Activated T-cell treated with anti-CD3 and anti-CD28 coated beads, Interleukin-2, amount 50 U/mL, for 24 hours (primary cell): ENCODE measurements at regions not wholly inside any gene's neighbourhood (a gene's known extent, or its start where the extent isn't known, plus 50 kb on each side); places are given as distances from the start of the nearest gene placed in this dataset.
"Not testable (repeated sequence)": the region's sequence is repeated elsewhere in the genome, so short reads cannot be mapped to it uniquely, and the experiment has no call there.

Experiments used
- DNase-seq: peaks from one replicate; pipeline ENCODE4 v3.0.0-alpha.2; 2020
- H3K27ac Mint-ChIP-seq: 2 replicates; pipeline ENCODE4 v1.8.0; 2020; ENCODE audit warnings: mild to moderate bottlenecking, mixed read lengths
- H3K27me3 Mint-ChIP-seq: 2 replicates; pipeline ENCODE4 v1.8.0; 2020; ENCODE audit warnings: mixed read lengths
- H3K36me3 Mint-ChIP-seq: 2 replicates; pipeline ENCODE4 v1.8.0; 2020; ENCODE audit warnings: low read depth, mixed read lengths
- H3K4me1 Mint-ChIP-seq: 2 replicates; pipeline ENCODE4 v1.8.0; 2020; ENCODE audit warnings: low read depth, mixed read lengths
- H3K4me3 Mint-ChIP-seq: 2 replicates; pipeline ENCODE4 v1.8.0; 2020; ENCODE audit warnings: mild to moderate bottlenecking, moderate library complexity, mixed read lengths
- H3K9me3 Mint-ChIP-seq: 2 replicates; pipeline ENCODE4 v1.8.0; 2020; ENCODE audit warnings: mixed read lengths

GRCh38 chr13:66237411-66238062, 992.6 kb downstream of the PCDH9 start:
- H3K4me1 Mint-ChIP-seq, result no peaks in the 10 kb centered on the region
- H3K27ac Mint-ChIP-seq, result no peak overlapping the region
- DNase-seq, result no peak
- H3K27me3 Mint-ChIP-seq, result no peaks in the 10 kb centered on the region
- no peak overlapping the region for H3K4me3 Mint-ChIP-seq
- H3K9me3 Mint-ChIP-seq, result peaks cover 8% of the 10 kb centered on the region
- H3K36me3 Mint-ChIP-seq, result no peaks in the 10 kb centered on the region

GRCh38 chr13:66234159-66234558, 996.0 kb downstream of the PCDH9 start:
- no peaks in the 10 kb centered on the region for H3K27me3 Mint-ChIP-seq
- no peak for DNase-seq
- peaks cover 12% of the 10 kb centered on the region for H3K9me3 Mint-ChIP-seq
- no peak overlapping the region for H3K27ac Mint-ChIP-seq
- no peak overlapping the region for H3K4me3 Mint-ChIP-seq
- no peaks in the 10 kb centered on the region for H3K4me1 Mint-ChIP-seq
- no peaks in the 10 kb centered on the region for H3K36me3 Mint-ChIP-seq

GRCh38 chr13:66231958-66232357, 998.2 kb downstream of the PCDH9 start:
- not testable (repeated sequence) for DNase-seq, H3K4me3 Mint-ChIP-seq, H3K36me3 Mint-ChIP-seq, H3K27ac Mint-ChIP-seq, H3K4me1 Mint-ChIP-seq, H3K27me3 Mint-ChIP-seq
- H3K9me3 Mint-ChIP-seq, result peaks cover 15% of the 10 kb centered on the region

- Mint-ChIP-seq H3K4me1 (peaks cover 3% of the 10 kb centered on the region), H3K9me3 (peaks cover 13% of the 10 kb centered on the region), H3K27ac (no peak overlapping the region), H3K4me3 (no peak overlapping the region), H3K36me3 (no peaks in the 10 kb centered on the region), H3K27me3 (no peaks in the 10 kb centered on the region)
- no peak for DNase-seq
Measured at GRCh38 chr13:66225072-66225471, 1005.1 kb downstream of the PCDH9 start.

GRCh38 chr13:66224663-66225062, 1005.5 kb downstream of the PCDH9 start:
- DNase-seq, result no peak
- peaks cover 3% of the 10 kb centered on the region for H3K4me1 Mint-ChIP-seq
- H3K9me3 Mint-ChIP-seq, result peaks cover 9% of the 10 kb centered on the region
- no peaks in the 10 kb centered on the region for H3K36me3 Mint-ChIP-seq
- no peaks in the 10 kb centered on the region for H3K27me3 Mint-ChIP-seq
- H3K4me3 Mint-ChIP-seq, result no peak overlapping the region
- H3K27ac Mint-ChIP-seq, result no peak overlapping the region

- Mint-ChIP-seq H3K27me3 (no peaks in the 10 kb centered on the region), H3K36me3 (no peaks in the 10 kb centered on the region), H3K27ac (no peak overlapping the region), H3K4me3 (no peak overlapping the region), H3K4me1 (peaks cover 3% of the 10 kb centered on the region), H3K9me3 (peaks cover 12% of the 10 kb centered on the region)
- DNase-seq, result no peak
Measured at GRCh38 chr13:66222926-66223325, 1007.2 kb downstream of the PCDH9 start.

GRCh38 chr13:66222127-66222526, 1008.0 kb downstream of the PCDH9 start:
- Mint-ChIP-seq H3K4me1 (peaks cover 3% of the 10 kb centered on the region), H3K9me3 (peaks cover 10% of the 10 kb centered on the region), H3K27me3 (no peaks in the 10 kb centered on the region), H3K4me3 (no peak overlapping the region), H3K27ac (no peak overlapping the region), H3K36me3 (no peaks in the 10 kb centered on the region)
- no peak for DNase-seq

- H3K9me3 Mint-ChIP-seq, result peaks cover 7% of the 10 kb centered on the region
- H3K4me3 Mint-ChIP-seq, result no peak overlapping the region
- no peak overlapping the region for H3K27ac Mint-ChIP-seq
Measured at GRCh38 chr13:66219506-66219905, 1010.6 kb downstream of the PCDH9 start.

GRCh38 chr13:66218583-66218982, 1011.6 kb downstream of the PCDH9 start:
- no peak for DNase-seq
- Mint-ChIP-seq H3K36me3 (no peaks in the 10 kb centered on the region), H3K4me3 (no peak overlapping the region), H3K27me3 (no peaks in the 10 kb centered on the region), H3K9me3 (peaks cover 6% of the 10 kb centered on the region), H3K4me1 (peaks cover 3% of the 10 kb centered on the region), H3K27ac (no peak overlapping the region)

More at GRCh38 chr13:66219506-66219905, 1010.6 kb downstream of the PCDH9 start:
- Mint-ChIP-seq H3K4me1 (peaks cover 3% of the 10 kb centered on the region), H3K36me3 (no peaks in the 10 kb centered on the region), H3K27me3 (no peaks in the 10 kb centered on the region)
- DNase-seq, result no peak

GRCh38 chr13:66216728-66217127, 1013.4 kb downstream of the PCDH9 start:
- no peaks in the 10 kb centered on the region for H3K4me1 Mint-ChIP-seq
- H3K36me3 Mint-ChIP-seq, result no peaks in the 10 kb centered on the region
- no peak for DNase-seq
- H3K4me3 Mint-ChIP-seq, result no peak overlapping the region
- no peak overlapping the region for H3K27ac Mint-ChIP-seq
- no peaks in the 10 kb centered on the region for H3K27me3 Mint-ChIP-seq
- H3K9me3 Mint-ChIP-seq, result peaks cover 16% of the 10 kb centered on the region

GRCh38 chr13:66214467-66214866, 1015.7 kb downstream of the PCDH9 start:
- H3K4me3 Mint-ChIP-seq, result no peak overlapping the region
- H3K4me1 Mint-ChIP-seq, result no peaks in the 10 kb centered on the region
- DNase-seq, result no peak
- no peak overlapping the region for H3K27ac Mint-ChIP-seq
- no peaks in the 10 kb centered on the region for H3K27me3 Mint-ChIP-seq
- peaks cover 19% of the 10 kb centered on the region for H3K9me3 Mint-ChIP-seq
- H3K36me3 Mint-ChIP-seq, result no peaks in the 10 kb centered on the region

- Mint-ChIP-seq H3K4me3 (no peak overlapping the region), H3K4me1 (no peaks in the 10 kb centered on the region), H3K27me3 (no peaks in the 10 kb centered on the region), H3K36me3 (no peaks in the 10 kb centered on the region), H3K9me3 (peaks cover 17% of the 10 kb centered on the region), H3K27ac (no peak overlapping the region)
- DNase-seq, result no peak
Measured at GRCh38 chr13:66212511-66212910, 1017.6 kb downstream of the PCDH9 start.

GRCh38 chr13:66210677-66211076, 1019.5 kb downstream of the PCDH9 start:
- H3K27ac Mint-ChIP-seq, result no peak overlapping the region
- no peaks in the 10 kb centered on the region for H3K36me3 Mint-ChIP-seq
- H3K9me3 Mint-ChIP-seq, result peaks cover 17% of the 10 kb centered on the region
- DNase-seq, result no peak
- H3K4me3 Mint-ChIP-seq, result no peak overlapping the region
- no peaks in the 10 kb centered on the region for H3K4me1 Mint-ChIP-seq
- no peaks in the 10 kb centered on the region for H3K27me3 Mint-ChIP-seq

- no peaks in the 10 kb centered on the region for H3K36me3 Mint-ChIP-seq
- H3K9me3 Mint-ChIP-seq, result peaks cover 14% of the 10 kb centered on the region
- no peak for DNase-seq
- no peak overlapping the region for H3K27ac Mint-ChIP-seq
- H3K27me3 Mint-ChIP-seq, result no peaks in the 10 kb centered on the region
- H3K4me1 Mint-ChIP-seq, result no peaks in the 10 kb centered on the region
- H3K4me3 Mint-ChIP-seq, result no peak overlapping the region
Measured at GRCh38 chr13:66208589-66208988, 1021.5 kb downstream of the PCDH9 start.

GRCh38 chr13:66207610-66208009, 1022.5 kb downstream of the PCDH9 start:
- H3K9me3 Mint-ChIP-seq, result peaks cover 5% of the 10 kb centered on the region
- H3K27me3 Mint-ChIP-seq, result no peaks in the 10 kb centered on the region
- no peaks in the 10 kb centered on the region for H3K4me1 Mint-ChIP-seq
- no peak for DNase-seq
- no peak overlapping the region for H3K27ac Mint-ChIP-seq
- H3K36me3 Mint-ChIP-seq, result no peaks in the 10 kb centered on the region
- no peak overlapping the region for H3K4me3 Mint-ChIP-seq

- Mint-ChIP-seq H3K4me1 (no peaks in the 10 kb centered on the region), H3K27ac (no peak overlapping the region)
- no peak for DNase-seq
Measured at GRCh38 chr13:66205807-66206206, 1024.3 kb downstream of the PCDH9 start.

More at GRCh38 chr13:66205807-66206206, 1024.3 kb downstream of the PCDH9 start:
- no peaks in the 10 kb centered on the region for H3K9me3 Mint-ChIP-seq
- H3K36me3 Mint-ChIP-seq, result no peaks in the 10 kb centered on the region
- H3K27me3 Mint-ChIP-seq, result no peaks in the 10 kb centered on the region
- H3K4me3 Mint-ChIP-seq, result no peak overlapping the region
